PFSK-1 (cell line): ENCODE measurements at regions not wholly inside any gene's neighbourhood (a gene's known extent, or its start where the extent isn't known, plus 50 kb on each side); places are given as distances from the start of the nearest gene placed in this dataset.

ENCODE experiments used
- POLR2AphosphoS5 ChIP-seq: IDR thresholded peaks from 2 replicates; pipeline ENCODE4 v1.6.1; 2012; ENCODE audit warnings: low read depth, mild to moderate bottlenecking, control low read depth, low read length, moderate library complexity
- SIN3A ChIP-seq: IDR thresholded peaks from 2 replicates; pipeline ENCODE4 v1.6.1; 2012; ENCODE audit warnings: mild to moderate bottlenecking, low read length, moderate library complexity, borderline replicate concordance; ENCODE audit not compliant: insufficient read depth

DNA sequence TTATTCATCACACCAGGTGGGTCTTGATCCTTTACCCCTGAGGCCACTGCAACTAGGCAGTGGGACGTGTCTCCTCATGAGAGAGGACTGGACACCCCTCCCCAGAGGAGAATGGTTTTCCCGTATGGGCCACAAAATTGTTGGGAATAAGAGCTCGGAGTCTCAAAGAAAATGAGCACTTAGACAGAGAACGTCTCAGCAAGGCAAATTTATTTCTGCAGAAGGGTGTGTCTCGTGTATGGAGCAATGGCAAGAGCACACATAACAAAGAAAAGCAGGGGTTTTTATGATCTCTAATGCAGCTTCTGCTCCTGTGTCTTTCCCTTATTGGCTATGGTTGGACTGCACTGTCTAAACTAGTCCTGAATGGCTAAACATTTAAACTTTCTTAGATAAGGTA is 803.5 kb downstream of the PLOD2 start:
- TF ChIP-seq SIN3A (no peak), POLR2AphosphoS5 (no peak)
